Spleen (tissue), 11 donors: ENCODE measurements at regions not wholly inside any gene's neighbourhood (a gene's known extent, or its start where the extent isn't known, plus 50 kb on each side); places are given as distances from the start of the nearest gene placed in this dataset.

Source experiments
- DNase-seq: peaks from one replicate; pipeline ENCODE4 v3.0.0-alpha.2; 2020
- H3K27ac ChIP-seq, 8 donors: fragments of 200-600 bp; sonication (generic) in 7 of 8; 1 replicate in 4 of 8; 2 replicates in 4 of 8; pipeline versions ENCODE4 v1.5.0 to v1.8.0; 2016 to 2021; ENCODE audit warnings: inconsistent platforms in 4 of 8, mild to moderate bottlenecking in 4 of 8, moderate library complexity in 1 of 8
- H3K27me3 ChIP-seq, 7 donors: fragments of 200-600 bp; sonication (generic) in 6 of 7; replicated peaks in 1 of 7; 1 replicate in 4 of 7; 2 replicates in 3 of 7; pipeline versions ENCODE4 v1.5.0 to v1.8.0; 2016 to 2021; ENCODE audit warnings: inconsistent platforms in 3 of 7, mild to moderate bottlenecking in 1 of 7
- H3K36me3 ChIP-seq, 6 donors: fragments of 200-600 bp; sonication (generic) in 5 of 6; 1 replicate in 4 of 6; 2 replicates in 2 of 6; pipeline versions ENCODE4 v1.5.0 to v1.8.0; 2016 to 2021; ENCODE audit warnings: inconsistent platforms in 2 of 6
- H3K4me1 ChIP-seq, 6 donors: fragments of 200-600 bp; sonication (generic) in 5 of 6; 1 replicate in 3 of 6; 2 replicates in 3 of 6; pipeline versions ENCODE4 v1.5.0 to v1.8.0; 2016 to 2021; ENCODE audit warnings: inconsistent platforms in 3 of 6
- H3K4me3 ChIP-seq, 8 donors: fragments of 200-600 bp; sonication (generic) in 7 of 8; 1 replicate in 4 of 8; 2 replicates in 4 of 8; pipeline versions ENCODE4 v1.5.0 to v1.8.0; 2016 to 2021; ENCODE audit warnings: inconsistent platforms in 4 of 8, mild to moderate bottlenecking in 4 of 8, moderate library complexity in 2 of 8
- H3K9me3 ChIP-seq, 8 donors: fragments of 200-600 bp; sonication (generic) in 7 of 8; 1 replicate in 4 of 8; 2 replicates in 4 of 8; pipeline versions ENCODE4 v1.5.0 to v1.8.0; 2016 to 2021; ENCODE audit warnings: inconsistent platforms in 4 of 8
- CTCF ChIP-seq, 11 experiments: fragments of 200-600 bp in 7 of 11; fragments of 450-650 bp in 4 of 11; sonication (generic) in 4 of 11; IDR thresholded peaks in 8 of 11; conservative IDR thresholded peaks in 3 of 11; 1 replicate in 7 of 11; 2 replicates in 4 of 11; pipeline versions ENCODE4 v1.4.0 to v1.8.0; 2016 to 2021; ENCODE audit warnings: antibody characterized with exemption in 11 of 11, inconsistent platforms in 4 of 11, mild to moderate bottlenecking in 1 of 11
- POLR2A ChIP-seq, 3 donors: fragments of 450-650 bp; IDR thresholded peaks; one replicate each; pipeline ENCODE4 v1.5.1; 2017; ENCODE audit warnings: antibody characterized with exemption in 3 of 3, mild to moderate bottlenecking in 1 of 3
- POLR2AphosphoS5 ChIP-seq, 3 donors: sonication (generic); formaldehyde crosslinking; IDR thresholded peaks; one replicate each; pipeline ENCODE4 v1.5.1; 2017; ENCODE audit warnings: antibody characterized with exemption in 3 of 3
- WGBS, 5 donors: extraction: QIAGEN DNeasy Blood & Tissue Kit in 3 of 5; methylation state at CpG; one replicate each; pipeline versions ENCODE4 v1.1.5 to v1.1.7; 2013 to 2018; 5-methylcytosine and 5-hydroxymethylcytosine counted together
- intact Hi-C: fragments of 100-400 bp; cut with DNase I; formaldehyde crosslinking; loops from one replicate; pipeline ENCODE4 v1.15.0; 2023; ENCODE audit warnings: low total_unique reads
- donor health status: healthy with polysubstance abuse.
- donor health status: DM: no; HTN: no; CAD: no; lungs with moderate emphysema.
- donor health status: DM: no; HTN: no; CAD: no.
- donor health status: Bipolar disorder and iron deficiency.
- donor health status: healthy.
- donor health status: DM: no; HTN: no; CAD: no.
- donor health status: DM: yes; HTN: yes; CAD: no.

GRCh38 chr7:52791176-52791700 lies 244.2 kb upstream of the POM121L12 start:
- intact Hi-C loops, result no loop called here
- Histone ChIP-seq H3K4me1 (no peaks in the 10 kb centered on the region), H3K4me3 (no peak overlapping the region), H3K9me3 (peaks cover 0 to 24% (median 2%) of the 10 kb centered on the region in 8 donors), H3K36me3 (no peaks in the 10 kb centered on the region), H3K27ac (no peak overlapping the region), H3K27me3 (no peaks in the 10 kb centered on the region)
- TF ChIP-seq POLR2A (IDR thresholded peaks at IDR 0.05), result no peak
- no peak for TF ChIP-seq CTCF (IDR thresholded peaks at IDR 0.05 in 8 of 11, conservative IDR thresholded peaks at IDR 0.05 in 3 of 11)
- TF ChIP-seq POLR2AphosphoS5 (IDR thresholded peaks at IDR 0.05), result no peak
- DNase-seq, result no peak
- WGBS, 5 donors, result 73 to 90% (median 77%) methylated on average over 4 of the region's 4 CpGs

GRCh38 chr7:52786174-52786573 lies 249.3 kb upstream of the POM121L12 start:
- WGBS, 5 donors, result 68 to 74% (median 69%) methylated on average over 3 of the region's 3 CpGs
- intact Hi-C loops, result no loop called here
- Histone ChIP-seq H3K4me3 (no peak overlapping the region), H3K9me3 (peaks cover 0 to 28% (median 4%) of the 10 kb centered on the region in 8 donors), H3K36me3 (no peaks in the 10 kb centered on the region), H3K27me3 (no peaks in the 10 kb centered on the region), H3K4me1 (no peaks in the 10 kb centered on the region), H3K27ac (no peak overlapping the region)
- no peak for DNase-seq
- TF ChIP-seq CTCF (IDR thresholded peaks at IDR 0.05 in 8 of 11, conservative IDR thresholded peaks at IDR 0.05 in 3 of 11), result no peak
- no peak for TF ChIP-seq POLR2A (IDR thresholded peaks at IDR 0.05)
- TF ChIP-seq POLR2AphosphoS5 (IDR thresholded peaks at IDR 0.05), result no peak

GRCh38 chr7:52782348-52782747 lies 253.1 kb upstream of the POM121L12 start:
- 70 to 84% (median 78%) methylated on average over 5 of the region's 5 CpGs for WGBS, 5 donors
- TF ChIP-seq CTCF (IDR thresholded peaks at IDR 0.05 in 8 of 11, conservative IDR thresholded peaks at IDR 0.05 in 3 of 11), result no peak
- no peak for TF ChIP-seq POLR2AphosphoS5 (IDR thresholded peaks at IDR 0.05)
- no peak for TF ChIP-seq POLR2A (IDR thresholded peaks at IDR 0.05)
- Histone ChIP-seq H3K4me1 (no peaks in the 10 kb centered on the region), H3K4me3 (no peak overlapping the region), H3K9me3 (peaks cover 0 to 43% (median 12%) of the 10 kb centered on the region in 8 donors), H3K36me3 (no peaks in the 10 kb centered on the region), H3K27me3 (no peaks in the 10 kb centered on the region), H3K27ac (no peak overlapping the region)
- intact Hi-C loops, result no loop called here
- DNase-seq, result no peak

- Histone ChIP-seq H3K36me3 (no peaks in the 10 kb centered on the region), H3K27me3 (no peaks in the 10 kb centered on the region), H3K4me1 (no peaks in the 10 kb centered on the region), H3K4me3 (no peak overlapping the region), H3K9me3 (peaks cover 0 to 44% (median 12%) of the 10 kb centered on the region in 8 donors), H3K27ac (no peak overlapping the region)
- no peak for TF ChIP-seq POLR2A (IDR thresholded peaks at IDR 0.05)
- intact Hi-C loops, result no loop called here
- no peak for DNase-seq
- 77 to 86% (median 79%) methylated on average over 4 of the region's 4 CpGs for WGBS, 5 donors
Measured at GRCh38 chr7:52781250-52781649, 254.2 kb upstream of the POM121L12 start.

GRCh38 chr7:52779004-52779403 lies 256.4 kb upstream of the POM121L12 start:
- intact Hi-C loops, result no loop called here
- TF ChIP-seq CTCF (IDR thresholded peaks at IDR 0.05 in 8 of 11, conservative IDR thresholded peaks at IDR 0.05 in 3 of 11) (no peak), POLR2A (IDR thresholded peaks at IDR 0.05) (no peak), POLR2AphosphoS5 (IDR thresholded peaks at IDR 0.05) (no peak)
- DNase-seq, result no peak

More at GRCh38 chr7:52779004-52779403, 256.4 kb upstream of the POM121L12 start:
- Histone ChIP-seq H3K27ac (no peak overlapping the region), H3K9me3 (peaks cover 0 to 39% (median 10%) of the 10 kb centered on the region in 8 donors), H3K36me3 (no peaks in the 10 kb centered on the region), H3K4me1 (no peaks in the 10 kb centered on the region), H3K27me3 (no peaks in the 10 kb centered on the region), H3K4me3 (no peak overlapping the region)
